AG04450 (cell line): ENCODE measurements at regions not wholly inside any gene's neighbourhood (a gene's known extent, or its start where the extent isn't known, plus 50 kb on each side); places are given as distances from the start of the nearest gene placed in this dataset.

Experiments used
- CTCF ChIA-PET: fragments of 300-600, 350-600 bp; formaldehyde crosslinking; extraction: SDS; loops from one replicate; lab custom pipeline; 2022; ENCODE audit warnings: antibody characterized with exemption, inconsistent platforms; lab: Charles Lee
- POLR2A ChIA-PET: fragments of 350-600 bp; formaldehyde crosslinking; extraction: SDS; loops from one replicate; lab custom pipeline; 2021; ENCODE audit warnings: antibody characterized with exemption, inconsistent platforms; lab: Yijun Ruan, JAX
- DNase-seq: peaks from one replicate; pipeline ENCODE4 v3.0.0-alpha.2; 2011; ENCODE audit warnings: low read depth, low spot score
- H3K27ac ChIP-seq: one replicate; pipeline ENCODE4 v1.5.1; 2012; ENCODE audit warnings: low read depth, low read length, control low read depth
- H3K27me3 ChIP-seq: one replicate; pipeline ENCODE4 v1.6.0; 2012; ENCODE audit warnings: low read length; ENCODE audit not compliant: control insufficient read depth, insufficient read depth
- H3K4me3 ChIP-seq: 2 replicates; pipeline ENCODE4 v1.5.1; 2011; ENCODE audit warnings: mild to moderate bottlenecking, low read depth, low read length, control low read depth
- H3K9me3 ChIP-seq: 2 replicates; pipeline ENCODE4 v1.5.1; 2012; ENCODE audit warnings: low read length; ENCODE audit not compliant: control insufficient read depth, insufficient read depth
- TF ChIP-seq, protein P1 (sequence below): IDR thresholded peaks from 2 replicates; pipeline ENCODE4 v1.5.1; 2011; ENCODE audit warnings: low read depth, low read length, control low read depth, inconsistent platforms

GRCh38 chr11:127859941-127860354, 727.4 kb downstream of the ETS1 start:
- H3K27me3 ChIP-seq = no peaks in the 10 kb centered on the region
- no peaks in the 10 kb centered on the region for H3K9me3 ChIP-seq
- no peak overlapping the region for H3K4me3 ChIP-seq
- no peak for DNase-seq
- no peak overlapping the region for H3K27ac ChIP-seq
- TF ChIP-seq, protein P1, sequence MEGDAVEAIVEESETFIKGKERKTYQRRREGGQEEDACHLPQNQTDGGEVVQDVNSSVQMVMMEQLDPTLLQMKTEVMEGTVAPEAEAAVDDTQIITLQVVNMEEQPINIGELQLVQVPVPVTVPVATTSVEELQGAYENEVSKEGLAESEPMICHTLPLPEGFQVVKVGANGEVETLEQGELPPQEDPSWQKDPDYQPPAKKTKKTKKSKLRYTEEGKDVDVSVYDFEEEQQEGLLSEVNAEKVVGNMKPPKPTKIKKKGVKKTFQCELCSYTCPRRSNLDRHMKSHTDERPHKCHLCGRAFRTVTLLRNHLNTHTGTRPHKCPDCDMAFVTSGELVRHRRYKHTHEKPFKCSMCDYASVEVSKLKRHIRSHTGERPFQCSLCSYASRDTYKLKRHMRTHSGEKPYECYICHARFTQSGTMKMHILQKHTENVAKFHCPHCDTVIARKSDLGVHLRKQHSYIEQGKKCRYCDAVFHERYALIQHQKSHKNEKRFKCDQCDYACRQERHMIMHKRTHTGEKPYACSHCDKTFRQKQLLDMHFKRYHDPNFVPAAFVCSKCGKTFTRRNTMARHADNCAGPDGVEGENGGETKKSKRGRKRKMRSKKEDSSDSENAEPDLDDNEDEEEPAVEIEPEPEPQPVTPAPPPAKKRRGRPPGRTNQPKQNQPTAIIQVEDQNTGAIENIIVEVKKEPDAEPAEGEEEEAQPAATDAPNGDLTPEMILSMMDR = no peak
- ChIA-PET CTCF (interaction anchor here (1.5 kb wide), 1 partner anchor 15 kb away, joined by 5 read pairs; no protein-coding TSS in a partner anchor), POLR2A (no interaction called here)

GRCh38 chr11:127844876-127845275, 742.5 kb downstream of the ETS1 start:
- H3K27me3 ChIP-seq = no peaks in the 10 kb centered on the region
- TF ChIP-seq, protein P1 = no peak
- H3K9me3 ChIP-seq = no peaks in the 10 kb centered on the region
- no peak overlapping the region for H3K27ac ChIP-seq
- CTCF ChIA-PET = interaction anchor here (0.7 to 2.5 kb wide), 5 partner anchors 14 to 497 kb away, joined by 3 to 49 read pairs (median 5); no protein-coding TSS in a partner anchor
- H3K4me3 ChIP-seq = no peak overlapping the region
- POLR2A ChIA-PET = no interaction called here
- DNase-seq = no peak

- ChIA-PET CTCF (interaction anchor here (0.6 to 2.5 kb wide), 60 partner anchors 9 to 1093 kb away, joined by 3 to 49 read pairs (median 4); no protein-coding TSS in a partner anchor), POLR2A (no interaction called here)
- H3K9me3 ChIP-seq = no peaks in the 10 kb centered on the region
- H3K27me3 ChIP-seq = no peaks in the 10 kb centered on the region
- no peak overlapping the region for H3K4me3 ChIP-seq
- peak; percentile 29 for DNase-seq
- no peak overlapping the region for H3K27ac ChIP-seq
- TF ChIP-seq, protein P1 = peak; percentile 73
Measured at GRCh38 chr11:127843483-127844396, 743.6 kb downstream of the ETS1 start.

- no peaks in the 10 kb centered on the region for H3K27me3 ChIP-seq
- no peak for DNase-seq
- ChIA-PET POLR2A (no interaction called here), CTCF (interaction anchor here (0.6 to 1.3 kb wide), 3 partner anchors 12 to 19 kb away, joined by 3 to 4 read pairs (median 3); no protein-coding TSS in a partner anchor)
- no peak overlapping the region for H3K4me3 ChIP-seq
- no peak overlapping the region for H3K27ac ChIP-seq
- TF ChIP-seq, protein P1 = no peak
- H3K9me3 ChIP-seq = no peaks in the 10 kb centered on the region
Measured at GRCh38 chr11:127825183-127825582, 762.2 kb downstream of the ETS1 start.

GRCh38 chr11:127818625-127819024, 768.7 kb downstream of the ETS1 start:
- Histone ChIP-seq H3K9me3 (no peaks in the 10 kb centered on the region), H3K27me3 (no peaks in the 10 kb centered on the region), H3K4me3 (no peak overlapping the region), H3K27ac (no peak overlapping the region)
- TF ChIP-seq, protein P1 = no peak
- DNase-seq = no peak
- ChIA-PET CTCF (no interaction called here), POLR2A (no interaction called here)
